H1 (cell line): ENCODE measurements at regions not wholly inside any gene's neighbourhood (a gene's known extent, or its start where the extent isn't known, plus 50 kb on each side); places are given as distances from the start of the nearest gene placed in this dataset.

Experiments
- CTCF ChIA-PET: fragments of 300-600 bp; sonication (Branson Sonifier 250); formaldehyde crosslinking; loops from one replicate; lab custom pipeline; 2021; ENCODE audit not compliant: partially characterized antibody; lab: Charles Lee
- POLR2A ChIA-PET: fragments of 300-600 bp; sonication (Branson Sonifier 250); formaldehyde crosslinking; loops from one replicate; lab custom pipeline; 2021; ENCODE audit warnings: inconsistent platforms; ENCODE audit not compliant: partially characterized antibody; lab: Charles Lee
- DNase-seq, 2 experiments: peaks; one replicate each; pipeline versions ENCODE4 v3.0.0 to v3.0.0-alpha.2; 2010 to 2022; ENCODE audit warnings: low spot score in 2 of 2, low read depth in 1 of 2, mixed read lengths in 1 of 2
- FAIRE-seq: peaks from 2 replicates; lab custom pipeline; 2011; peaks lifted over from hg19 to GRCh38; lab: Jason Lieb, UNC
- H2AFZ ChIP-seq: 2 replicates; pipeline ENCODE4 v1.8.1; 2012; ENCODE audit warnings: low read length, inconsistent platforms
- H2AK5ac ChIP-seq: 2 replicates; pipeline ENCODE4 v1.6.1; 2013; ENCODE audit warnings: low read depth, low read length
- H2BK120ac ChIP-seq: replicated peaks from 2 replicates; pipeline ENCODE3; 2013; ENCODE audit warnings: low read depth, low read length, inconsistent platforms
- H2BK12ac ChIP-seq: 2 replicates; pipeline ENCODE4 v1.6.1; 2013; ENCODE audit warnings: low read depth, low read length
- H2BK15ac ChIP-seq: 2 replicates; pipeline ENCODE4 v1.6.1; 2013; ENCODE audit warnings: low read length
- H2BK20ac ChIP-seq: 2 replicates; pipeline ENCODE4 v1.6.1; 2013; ENCODE audit warnings: low read length
- H2BK5ac ChIP-seq: 2 replicates; pipeline ENCODE4 v1.6.1; 2013; ENCODE audit warnings: low read depth, low read length
- H3K14ac ChIP-seq: 2 replicates; pipeline ENCODE4 v1.6.1; 2013; ENCODE audit warnings: inconsistent platforms; ENCODE audit not compliant: insufficient read length
- H3K18ac ChIP-seq: 2 replicates; pipeline ENCODE4 v1.6.1; 2013; ENCODE audit warnings: low read length; ENCODE audit errors: extremely low read depth
- H3K23ac ChIP-seq: 2 replicates; pipeline ENCODE4 v1.6.1; 2013; ENCODE audit warnings: inconsistent platforms; ENCODE audit not compliant: insufficient read length
- H3K23me2 ChIP-seq: 2 replicates; pipeline ENCODE4 v1.6.1; 2013; ENCODE audit warnings: low read depth, low read length
- H3K27ac ChIP-seq: 2 replicates; pipeline ENCODE4 v1.6.1; 2011; ENCODE audit warnings: low read depth, low read length, inconsistent platforms
- H3K27me3 ChIP-seq, 4 experiments: replicated peaks in 1 of 4; 1 replicate in 1 of 4; 2 replicates in 3 of 4; pipeline versions ENCODE4 v1.6.1 to v1.8.1; 2011 to 2013; ENCODE audit warnings: low read length in 3 of 4, mild to moderate bottlenecking in 3 of 4, inconsistent platforms in 2 of 4, mixed read lengths in 2 of 4, moderate library complexity in 1 of 4; ENCODE audit not compliant: control insufficient read depth in 3 of 4, insufficient read depth in 3 of 4; ENCODE audit errors: extremely low read depth in 1 of 4
- H3K36me3 ChIP-seq, 4 experiments: 2 replicates each; pipeline versions ENCODE4 v1.6.1 to v1.8.1; 2011 to 2013; ENCODE audit warnings: mild to moderate bottlenecking in 4 of 4, low read length in 3 of 4, moderate library complexity in 2 of 4, control low read depth in 1 of 4, inconsistent platforms in 1 of 4; ENCODE audit not compliant: insufficient read depth in 4 of 4, control insufficient read depth in 2 of 4
- H3K4ac ChIP-seq: replicated peaks from 2 replicates; pipeline ENCODE3; 2013; ENCODE audit warnings: low read length, low read depth, mixed read lengths, inconsistent platforms; ENCODE audit not compliant: insufficient read length
- H3K4me1 ChIP-seq, 4 experiments: replicated peaks in 1 of 4; 1 replicate in 1 of 4; 2 replicates in 3 of 4; pipeline versions ENCODE4 v1.6.1 to v1.8.1; 2011 to 2013; ENCODE audit warnings: low read length in 3 of 4, inconsistent platforms in 2 of 4, mixed read lengths in 1 of 4; ENCODE audit not compliant: insufficient read depth in 4 of 4, control insufficient read depth in 3 of 4
- H3K4me2 ChIP-seq, 2 experiments: 2 replicates each; pipeline versions ENCODE4 v1.6.1 to v1.8.1; 2011 to 2013; ENCODE audit warnings: low read depth in 2 of 2, low read length in 2 of 2, control low read depth in 1 of 2, inconsistent platforms in 1 of 2, mild to moderate bottlenecking in 1 of 2; ENCODE audit not compliant: insufficient read depth in 1 of 2
- H3K4me3 ChIP-seq, 4 experiments: fragments of 200-600, 300-600 bp in 1 of 4; sonication (generic), shearing (Covaris generic), sonication (Bioruptor Twin) in 1 of 4; 2 replicates each; pipeline versions ENCODE4 v1.5.1 to v1.8.1; 2011 to 2016; ENCODE audit warnings: low read length in 4 of 4, low read depth in 3 of 4, control low read depth in 2 of 4, inconsistent platforms in 2 of 4, mild to moderate bottlenecking in 2 of 4, mixed read lengths in 1 of 4, moderate library complexity in 1 of 4; ENCODE audit not compliant: insufficient read depth in 2 of 4; ENCODE audit errors: extremely low read depth in 1 of 4
- H3K56ac ChIP-seq: replicated peaks from 2 replicates; pipeline ENCODE3; 2013; ENCODE audit warnings: low read depth, mild to moderate bottlenecking, mixed read lengths, low read length, inconsistent platforms; ENCODE audit not compliant: insufficient read length
- H3K79me1 ChIP-seq: 2 replicates; pipeline ENCODE4 v1.6.1; 2013; ENCODE audit warnings: low read depth, low read length, control low read depth
- H3K79me2 ChIP-seq, 2 experiments: 2 replicates each; pipeline versions ENCODE4 v1.6.1 to v1.8.1; 2012 to 2013; ENCODE audit warnings: low read length in 2 of 2, mild to moderate bottlenecking in 2 of 2, inconsistent platforms in 1 of 2; ENCODE audit not compliant: insufficient read depth in 2 of 2, control insufficient read depth in 1 of 2
- H3K9ac ChIP-seq, 4 experiments: replicated peaks in 1 of 4; 1 replicate in 1 of 4; 2 replicates in 3 of 4; pipeline versions ENCODE4 v1.6.1 to v1.8.1; 2011 to 2013; ENCODE audit warnings: low read depth in 3 of 4, low read length in 3 of 4, control low read depth in 2 of 4, mild to moderate bottlenecking in 2 of 4, moderate library complexity in 2 of 4, inconsistent platforms in 1 of 4; ENCODE audit errors: extremely low read depth in 1 of 4
- H3K9me3 ChIP-seq, 2 experiments: 2 replicates each; pipeline versions ENCODE4 v1.6.1 to v1.8.1; 2012 to 2013; ENCODE audit warnings: mild to moderate bottlenecking in 2 of 2, moderate library complexity in 2 of 2, control low read depth in 1 of 2, inconsistent platforms in 1 of 2, low read depth in 1 of 2, low read length in 1 of 2, mixed read lengths in 1 of 2; ENCODE audit not compliant: insufficient read depth in 2 of 2
- H4K20me1 ChIP-seq, 2 experiments: replicated peaks in 1 of 2; 2 replicates each; pipeline versions ENCODE3 to v1.8.1; 2011 to 2013; ENCODE audit warnings: inconsistent platforms in 2 of 2, low read length in 2 of 2, mild to moderate bottlenecking in 1 of 2; ENCODE audit not compliant: insufficient read depth in 2 of 2, control insufficient read depth in 1 of 2
- H4K5ac ChIP-seq: 2 replicates; pipeline ENCODE4 v1.6.1; 2013; ENCODE audit warnings: low read length, low read depth, mixed read lengths, inconsistent platforms; ENCODE audit not compliant: insufficient read length
- H4K8ac ChIP-seq: 2 replicates; pipeline ENCODE4 v1.8.0; 2013; ENCODE audit warnings: mild to moderate bottlenecking, moderate library complexity, low read length, inconsistent platforms; ENCODE audit not compliant: insufficient read depth; ENCODE audit errors: extremely low read depth
- H4K91ac ChIP-seq: replicated peaks from 2 replicates; pipeline ENCODE3; 2013; ENCODE audit warnings: low read length, mixed read lengths, inconsistent platforms; ENCODE audit not compliant: insufficient read length
- CHD2 ChIP-seq: IDR thresholded peaks from 2 replicates; pipeline ENCODE4 v1.6.1; 2012; ENCODE audit warnings: low read length, improper control_type of control experiment
- POLR2A ChIP-seq, 2 experiments: IDR thresholded peaks; 1 replicate in 1 of 2; 2 replicates in 1 of 2; pipeline ENCODE4 v1.6.1; 2011; ENCODE audit warnings: low read depth in 2 of 2, low read length in 2 of 2, mild to moderate bottlenecking in 2 of 2; ENCODE audit errors: control extremely low read depth in 1 of 2
- SIN3A ChIP-seq, 2 experiments: IDR thresholded peaks in 1 of 2; conservative IDR thresholded peaks in 1 of 2; 2 replicates each; pipeline ENCODE4 v1.6.1; 2011 to 2012; ENCODE audit warnings: low read length in 2 of 2, improper control_type of control experiment in 1 of 2, low read depth in 1 of 2, mild to moderate bottlenecking in 1 of 2
- SIX5 ChIP-seq: IDR thresholded peaks from 2 replicates; pipeline ENCODE4 v1.6.1; 2011; ENCODE audit warnings: mild to moderate bottlenecking, low read depth, low read length
- WGBS, 2 experiments: shearing (Covaris generic) in 1 of 2; methylation state at CpG; one replicate each; pipeline versions ENCODE4 v1.1.6 to v1.1.7; 2013 to 2015; ENCODE audit warnings: low lambda C conversion rate in 2 of 2, mixed read lengths in 2 of 2, inconsistent platforms in 1 of 2, low coverage in 1 of 2, missing lambda C conversion rate in 1 of 2; ENCODE audit not compliant: insufficient replicate concordance in 2 of 2, insufficient coverage in 1 of 2, insufficient read length in 1 of 2; ENCODE audit errors: extremely low coverage in 1 of 2, missing lambda C conversion rate in 1 of 2; 5-methylcytosine and 5-hydroxymethylcytosine counted together

- Histone ChIP-seq H3K4ac (no peak overlapping the region), H2BK15ac (no peak overlapping the region), H3K9me3 (no peaks in the 10 kb centered on the region; a peak in 1 of 4 replicates), H3K27me3 (peaks cover 0 to 1% (median 0%) of the 10 kb centered on the region in 4 experiments; a peak in 1 of 7 replicates), H3K79me2 (no peaks in the 10 kb centered on the region), H3K18ac (no peak overlapping the region), H3K56ac (no peak overlapping the region), H3K23ac (no peak overlapping the region), H3K4me2 (no peak overlapping the region), H4K91ac (no peak overlapping the region), H2BK20ac (no peak overlapping the region), H4K5ac (no peak overlapping the region), H2BK12ac (no peak overlapping the region), H3K27ac (no peak overlapping the region), H3K36me3 (no peaks in the 10 kb centered on the region), H3K79me1 (no peaks in the 10 kb centered on the region), H3K9ac (no peak overlapping the region), H2BK5ac (no peak overlapping the region), H3K4me1 (no peaks in the 10 kb centered on the region), H2AFZ (no peak overlapping the region), H2BK120ac (no peak overlapping the region), H3K23me2 (no peaks in the 10 kb centered on the region), H3K4me3 (no peak overlapping the region), H3K14ac (no peak overlapping the region), H4K8ac (no peak overlapping the region), H4K20me1 (no peaks in the 10 kb centered on the region), H2AK5ac (no peak overlapping the region)
- DNase-seq = no peak
- WGBS, 2 experiments = 96% methylated on average over 13 of the region's 13 CpGs; no CpG with 5 or more reads in 1 of the 2 experiments
- FAIRE-seq = no peak
- CTCF ChIA-PET = interaction anchor here (0.6 to 1.2 kb wide), 5 partner anchors 8 to 675 kb away, joined by 3 to 4 read pairs (median 4); no protein-coding TSS in a partner anchor
- POLR2A ChIA-PET = no interaction called here
- TF ChIP-seq SIN3A (conservative IDR thresholded peaks at IDR 0.05 in 1 of 2, IDR thresholded peaks at IDR 0.05 in 1 of 2; ENCODE audit: low read depth in 1 of 2, low read length in 2 of 2) (no peak), CHD2 (no peak), POLR2A (IDR thresholded peaks at IDR 0.05; ENCODE audit: control extremely low read depth in 1 of 2, low read depth in 2 of 2, low read length in 2 of 2) (no peak), SIX5 (no peak)
Observed at GRCh38 chr6:761997-762396, 69.1 kb upstream of the EXOC2 start.
